ENCODE measurements at regions not wholly inside any gene's neighbourhood (a gene's known extent, or its start where the extent isn't known, plus 50 kb on each side); places are given as distances from the start of the nearest gene placed in this dataset.

DNA sequence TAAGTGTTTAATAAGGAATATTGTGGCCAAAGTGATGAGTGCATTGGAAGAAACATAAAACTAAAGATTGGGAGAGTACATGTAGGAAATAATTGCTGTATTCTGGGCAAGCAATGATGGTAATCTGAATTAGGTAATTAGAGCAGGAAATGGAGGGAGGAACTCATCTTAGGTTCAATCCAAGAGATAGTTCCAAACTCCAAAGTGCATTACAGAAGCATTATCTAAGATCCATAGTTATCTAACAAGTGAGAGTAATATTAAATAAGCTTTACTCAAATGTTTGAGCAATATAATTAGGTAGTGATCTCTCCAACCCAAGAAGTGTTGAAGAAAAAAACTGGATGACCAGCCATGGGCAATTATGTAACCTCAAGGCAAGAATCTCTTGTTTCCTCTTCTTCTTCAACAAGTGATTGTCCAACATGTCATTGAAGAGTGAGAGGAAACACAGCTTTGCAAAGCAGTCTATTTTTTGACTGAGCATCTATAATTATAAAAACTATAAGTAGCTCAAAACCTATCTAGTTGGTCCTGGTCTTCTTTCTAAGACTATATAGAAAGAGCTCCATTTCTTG lies 181.2 kb upstream of the TNFAIP3 start:
- TF ChIP-seq, protein P1, sequence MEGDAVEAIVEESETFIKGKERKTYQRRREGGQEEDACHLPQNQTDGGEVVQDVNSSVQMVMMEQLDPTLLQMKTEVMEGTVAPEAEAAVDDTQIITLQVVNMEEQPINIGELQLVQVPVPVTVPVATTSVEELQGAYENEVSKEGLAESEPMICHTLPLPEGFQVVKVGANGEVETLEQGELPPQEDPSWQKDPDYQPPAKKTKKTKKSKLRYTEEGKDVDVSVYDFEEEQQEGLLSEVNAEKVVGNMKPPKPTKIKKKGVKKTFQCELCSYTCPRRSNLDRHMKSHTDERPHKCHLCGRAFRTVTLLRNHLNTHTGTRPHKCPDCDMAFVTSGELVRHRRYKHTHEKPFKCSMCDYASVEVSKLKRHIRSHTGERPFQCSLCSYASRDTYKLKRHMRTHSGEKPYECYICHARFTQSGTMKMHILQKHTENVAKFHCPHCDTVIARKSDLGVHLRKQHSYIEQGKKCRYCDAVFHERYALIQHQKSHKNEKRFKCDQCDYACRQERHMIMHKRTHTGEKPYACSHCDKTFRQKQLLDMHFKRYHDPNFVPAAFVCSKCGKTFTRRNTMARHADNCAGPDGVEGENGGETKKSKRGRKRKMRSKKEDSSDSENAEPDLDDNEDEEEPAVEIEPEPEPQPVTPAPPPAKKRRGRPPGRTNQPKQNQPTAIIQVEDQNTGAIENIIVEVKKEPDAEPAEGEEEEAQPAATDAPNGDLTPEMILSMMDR (conservative IDR thresholded peaks at IDR 0.05; ENCODE audit: low read depth, low read length) = no peak
- no peak for TF ChIP-seq EZH2phosphoT487 (IDR thresholded peaks at IDR 0.05; ENCODE audit: borderline replicate concordance, low read length)
- no peak for TF ChIP-seq EZH2 (IDR thresholded peaks at IDR 0.05; ENCODE audit: low read length, unreplicated experiment)

Measured in PC-3 (cell line).